ENCODE measurements at regions not wholly inside any gene's neighbourhood (a gene's known extent, or its start where the extent isn't known, plus 50 kb on each side); places are given as distances from the start of the nearest gene placed in this dataset.
A peak's percentile ranks its signal among the peaks of the same experiment; 100 is the strongest.

DNA sequence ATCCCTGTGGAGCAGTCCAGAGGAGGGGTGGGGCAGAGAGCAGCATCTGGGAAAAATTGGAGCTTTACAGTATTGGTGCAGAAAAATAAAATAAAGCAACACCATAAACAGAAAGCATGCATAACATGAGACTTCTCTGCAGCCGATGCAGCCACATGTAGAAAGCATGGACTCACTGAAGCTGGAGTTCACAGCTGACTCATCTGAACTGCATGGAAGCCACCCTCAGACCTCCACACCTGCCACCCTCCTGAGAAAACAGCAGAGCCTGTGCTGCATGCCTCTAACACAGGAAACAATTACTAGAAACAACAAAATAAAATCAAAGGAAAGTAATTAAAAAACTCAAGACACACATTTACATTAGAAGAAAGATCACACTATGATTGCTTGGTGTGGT lies 169.4 kb upstream of the ALKAL2 start:
- Mint-ChIP-seq H3K9me3 (no peaks in the 10 kb centered on the region), H3K36me3 (ENCODE audit: low read depth) (no peaks in the 10 kb centered on the region), H3K4me1 (peaks cover 61% of the 10 kb centered on the region), H3K4me3 (no peak overlapping the region), H3K27me3 (ENCODE audit: low read depth) (peaks cover 7% of the 10 kb centered on the region), H3K27ac (no peak overlapping the region)
- TF ChIP-seq, protein P1, sequence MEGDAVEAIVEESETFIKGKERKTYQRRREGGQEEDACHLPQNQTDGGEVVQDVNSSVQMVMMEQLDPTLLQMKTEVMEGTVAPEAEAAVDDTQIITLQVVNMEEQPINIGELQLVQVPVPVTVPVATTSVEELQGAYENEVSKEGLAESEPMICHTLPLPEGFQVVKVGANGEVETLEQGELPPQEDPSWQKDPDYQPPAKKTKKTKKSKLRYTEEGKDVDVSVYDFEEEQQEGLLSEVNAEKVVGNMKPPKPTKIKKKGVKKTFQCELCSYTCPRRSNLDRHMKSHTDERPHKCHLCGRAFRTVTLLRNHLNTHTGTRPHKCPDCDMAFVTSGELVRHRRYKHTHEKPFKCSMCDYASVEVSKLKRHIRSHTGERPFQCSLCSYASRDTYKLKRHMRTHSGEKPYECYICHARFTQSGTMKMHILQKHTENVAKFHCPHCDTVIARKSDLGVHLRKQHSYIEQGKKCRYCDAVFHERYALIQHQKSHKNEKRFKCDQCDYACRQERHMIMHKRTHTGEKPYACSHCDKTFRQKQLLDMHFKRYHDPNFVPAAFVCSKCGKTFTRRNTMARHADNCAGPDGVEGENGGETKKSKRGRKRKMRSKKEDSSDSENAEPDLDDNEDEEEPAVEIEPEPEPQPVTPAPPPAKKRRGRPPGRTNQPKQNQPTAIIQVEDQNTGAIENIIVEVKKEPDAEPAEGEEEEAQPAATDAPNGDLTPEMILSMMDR (IDR thresholded peaks at IDR 0.05; ENCODE audit: unreplicated experiment in 3 of 3): no peak

DNA sequence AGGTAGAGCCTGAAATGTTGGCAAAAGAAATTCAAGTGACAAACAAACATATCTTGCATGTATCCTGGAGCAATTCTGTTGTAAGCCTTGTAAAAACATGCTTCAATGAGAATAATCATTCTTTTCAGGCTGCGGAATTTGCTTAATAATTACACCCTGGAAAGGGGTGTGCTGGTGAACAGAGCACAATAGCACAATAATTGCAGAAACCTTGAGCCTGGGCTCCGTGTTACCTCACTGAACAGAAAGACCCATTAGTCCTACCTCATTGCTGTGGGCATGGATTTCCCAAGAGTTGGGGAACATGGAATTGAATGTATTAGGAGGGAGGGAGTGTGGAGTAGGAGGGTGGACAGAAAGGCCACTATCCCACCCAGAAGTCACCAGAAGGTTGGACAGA lies 168.0 kb upstream of the ALKAL2 start:
- TF ChIP-seq, protein P1 (IDR thresholded peaks at IDR 0.05; ENCODE audit: unreplicated experiment in 3 of 3): no peak
- no peaks in the 10 kb centered on the region for H3K36me3 Mint-ChIP-seq (ENCODE audit: low read depth)
- no peak overlapping the region for H3K4me3 Mint-ChIP-seq
- H3K27me3 Mint-ChIP-seq (ENCODE audit: low read depth): peaks cover 7% of the 10 kb centered on the region
- peak overlapping the region in 1 of 3 experiments; percentile 75 for H3K27ac Mint-ChIP-seq
- peaks cover 61% of the 10 kb centered on the region for H3K4me1 Mint-ChIP-seq
- no peaks in the 10 kb centered on the region for H3K9me3 Mint-ChIP-seq

DNA sequence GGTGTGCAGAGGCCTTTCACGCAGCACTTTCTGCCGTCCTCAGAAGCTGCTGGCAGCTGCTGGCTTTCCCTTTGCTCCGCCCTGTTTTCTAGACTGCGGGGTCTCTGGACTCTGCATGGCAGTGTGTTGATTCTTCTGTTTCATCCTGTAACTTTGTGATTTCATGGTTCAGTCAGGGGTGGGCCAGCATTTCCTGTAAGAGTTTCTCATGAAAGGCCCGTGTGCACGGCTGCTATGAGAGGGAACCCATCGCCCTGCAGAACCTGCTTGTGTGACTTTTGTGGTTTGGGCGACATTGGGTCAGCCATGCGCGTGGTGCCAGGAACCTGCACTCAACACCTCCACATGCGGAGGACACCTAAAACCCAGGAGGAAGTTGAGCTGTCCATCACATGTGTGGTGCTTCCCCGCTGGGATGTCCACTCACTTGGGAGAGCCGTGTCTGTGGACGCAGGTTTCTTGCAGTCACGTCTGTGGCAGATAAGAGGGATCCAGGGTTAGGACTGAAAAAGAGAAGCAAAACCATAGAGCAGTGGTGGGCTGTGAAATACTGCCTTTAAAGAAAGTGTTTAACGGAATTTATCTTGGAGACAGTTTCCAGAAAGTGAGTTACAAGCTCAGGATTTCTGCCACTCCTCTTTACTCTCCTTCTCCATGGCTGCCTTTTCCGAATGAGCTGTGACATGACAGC lies 167.3 kb upstream of the ALKAL2 start:
- Mint-ChIP-seq H3K9me3 (no peaks in the 10 kb centered on the region), H3K4me3 (no peak overlapping the region), H3K36me3 (ENCODE audit: low read depth) (no peaks in the 10 kb centered on the region), H3K27ac (peak overlapping the region in 2 of 3 experiments; percentile 20 to 56), H3K27me3 (ENCODE audit: low read depth) (peaks cover 7% of the 10 kb centered on the region), H3K4me1 (peaks cover 55% of the 10 kb centered on the region)
- TF ChIP-seq, protein P1 (IDR thresholded peaks at IDR 0.05; ENCODE audit: unreplicated experiment in 3 of 3): no peak

DNA sequence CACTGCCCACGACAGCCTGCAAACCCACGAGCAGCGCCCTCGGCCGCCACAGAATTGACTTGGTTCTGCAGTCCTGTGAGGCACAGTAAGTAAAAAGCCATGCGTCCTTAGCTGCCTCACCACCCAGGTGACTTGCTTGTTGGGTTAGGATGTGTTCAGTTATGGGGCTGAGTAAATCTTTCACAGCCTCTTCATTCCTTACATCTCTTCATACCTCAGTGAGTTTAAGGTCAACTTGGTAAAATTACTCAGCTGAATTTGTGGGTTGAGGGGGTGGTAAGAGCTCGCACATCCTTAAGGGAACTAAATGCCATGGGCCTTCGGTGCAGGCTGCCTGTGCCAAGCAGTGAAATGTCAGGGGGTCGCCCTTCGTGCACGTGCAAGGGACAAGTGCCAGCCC lies 165.2 kb upstream of the ALKAL2 start:
- H3K4me1 Mint-ChIP-seq: peaks cover 51% of the 10 kb centered on the region
- H3K9me3 Mint-ChIP-seq: no peaks in the 10 kb centered on the region

DNA sequence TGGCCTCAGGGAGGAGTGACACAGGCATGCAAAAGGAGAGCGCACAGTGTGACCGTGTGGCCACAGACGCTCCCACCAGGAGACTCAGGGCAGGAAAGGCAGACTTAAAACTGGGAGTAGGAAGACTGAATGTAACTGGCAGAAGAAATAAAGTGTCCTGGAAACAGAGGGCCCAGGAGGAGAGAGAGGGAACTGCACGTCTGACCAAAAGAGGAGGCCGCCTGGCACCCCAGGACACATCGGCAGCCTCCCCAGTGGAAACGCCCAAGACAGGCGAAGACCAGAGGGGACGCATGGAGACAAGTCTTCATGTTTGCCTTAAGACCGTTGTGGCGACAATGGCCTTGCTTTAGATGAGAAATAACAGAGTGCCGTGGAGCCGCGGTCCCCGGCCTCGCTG lies 163.6 kb upstream of the ALKAL2 start:
- no peak overlapping the region for H3K27ac Mint-ChIP-seq
- H3K9me3 Mint-ChIP-seq: no peaks in the 10 kb centered on the region
- H3K4me1 Mint-ChIP-seq: peaks cover 47% of the 10 kb centered on the region
- H3K36me3 Mint-ChIP-seq (ENCODE audit: low read depth): no peaks in the 10 kb centered on the region
- peaks cover 7% of the 10 kb centered on the region for H3K27me3 Mint-ChIP-seq (ENCODE audit: low read depth)
- TF ChIP-seq, protein P1 (IDR thresholded peaks at IDR 0.05; ENCODE audit: unreplicated experiment in 3 of 3): no peak
- no peak overlapping the region for H3K4me3 Mint-ChIP-seq

More for the DNA sequence above, 165.2 kb upstream of the ALKAL2 start:
- H3K27me3 Mint-ChIP-seq (ENCODE audit: low read depth): peaks cover 4% of the 10 kb centered on the region
- TF ChIP-seq, protein P1 (IDR thresholded peaks at IDR 0.05; ENCODE audit: unreplicated experiment in 3 of 3): no peak
- peak overlapping the region in 2 of 3 experiments; percentile 27 to 85 for H3K27ac Mint-ChIP-seq
- H3K4me3 Mint-ChIP-seq: no peak overlapping the region
- no peaks in the 10 kb centered on the region for H3K36me3 Mint-ChIP-seq (ENCODE audit: low read depth)
